ENCODE measurements at regions not wholly inside any gene's neighbourhood (a gene's known extent, or its start where the extent isn't known, plus 50 kb on each side); places are given as distances from the start of the nearest gene placed in this dataset.

- TF ChIP-seq NFIC (IDR thresholded peaks at IDR 0.05) (no peak), NRF1 (conservative IDR thresholded peaks at IDR 0.05 in 1 of 2, IDR thresholded peaks at IDR 0.05 in 1 of 2) (no peak), ZNF212 (CRISPR knock-in tag; IDR thresholded peaks at IDR 0.05) (no peak), ZNF444 (CRISPR knock-in tag; IDR thresholded peaks at IDR 0.05) (no peak)
Measured at GRCh38 chr15:100715571-100716455, 113.4 kb downstream of the ASB7 start.

All from K562 (cell line).